Lower lobe of right lung (tissue), 2 donors: ENCODE measurements at regions not wholly inside any gene's neighbourhood (a gene's known extent, or its start where the extent isn't known, plus 50 kb on each side); places are given as distances from the start of the nearest gene placed in this dataset.
A peak's percentile ranks its signal among the peaks of the same experiment; 100 is the strongest.

Source experiments
- ATAC-seq, 2 donors: fragments of 200-7000 bp; cut with Tn5 transposase; one replicate each; pipeline ENCODE4 v1.9.1; 2020 to 2022; ENCODE audit warnings: mild to moderate bottlenecking in 2 of 2, moderate library complexity in 2 of 2
- DNase-seq: peaks from one replicate; pipeline ENCODE4 v3.0.0-alpha.2; 2020
- H3K27ac ChIP-seq: fragments of 200-600 bp; one replicate; pipeline ENCODE4 v1.8.0; 2022
- H3K27me3 ChIP-seq: fragments of 200-600 bp; one replicate; pipeline ENCODE4 v1.8.0; 2022; ENCODE audit warnings: low read depth
- H3K36me3 ChIP-seq: fragments of 200-600 bp; one replicate; pipeline ENCODE4 v1.8.0; 2022; ENCODE audit warnings: mild to moderate bottlenecking
- H3K4me1 ChIP-seq: fragments of 200-600 bp; one replicate; pipeline ENCODE4 v1.8.0; 2022
- H3K4me3 ChIP-seq: fragments of 200-600 bp; one replicate; pipeline ENCODE4 v1.8.0; 2022; ENCODE audit warnings: mild to moderate bottlenecking
- H3K9me3 ChIP-seq: fragments of 200-600 bp; one replicate; pipeline ENCODE4 v1.8.0; 2022
- intact Hi-C: fragments of 100-400 bp; cut with DNase I; formaldehyde crosslinking; loops from one replicate; pipeline ENCODE4 v1.11.0; 2022
- TF ChIP-seq, protein P1 (sequence below): fragments of 200-600 bp; IDR thresholded peaks from one replicate; pipeline ENCODE4 v1.8.0; 2022; ENCODE audit warnings: antibody characterized with exemption, mild to moderate bottlenecking
- donor health status: DM: no; HTN: yes; CAD: no; lungs with severe emphysema.

DNA sequence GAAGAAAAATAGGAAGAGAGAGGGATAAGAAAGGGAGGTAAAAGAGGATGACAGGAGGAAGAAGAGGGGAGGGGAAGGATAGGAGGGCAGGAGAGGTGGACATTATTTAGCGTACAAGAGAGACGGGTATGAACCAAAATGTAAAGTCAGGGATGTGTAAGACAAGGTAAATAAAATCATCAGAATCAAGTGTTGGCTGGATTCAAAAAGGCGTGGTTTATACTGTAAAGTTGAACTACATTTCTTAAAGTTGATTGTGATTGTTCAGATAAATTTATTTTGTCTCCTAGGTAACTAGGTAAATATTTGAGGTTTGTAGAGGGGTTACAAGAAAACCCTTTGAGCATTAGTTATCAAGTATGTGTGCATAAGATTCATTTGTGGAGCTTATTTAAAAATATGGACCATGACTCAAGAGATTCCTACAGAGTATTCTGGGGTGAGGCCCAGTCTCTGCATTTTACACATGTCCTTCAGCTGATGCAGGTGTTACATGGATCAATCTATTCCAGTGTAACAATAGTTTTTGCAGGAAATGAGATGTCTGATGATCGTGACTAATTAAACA lies 512.1 kb upstream of the MBL2 start:
- Histone ChIP-seq H3K4me1 (no peaks in the 10 kb centered on the region), H3K27ac (no peak overlapping the region), H3K4me3 (no peak overlapping the region), H3K27me3 (no peaks in the 10 kb centered on the region), H3K36me3 (no peaks in the 10 kb centered on the region), H3K9me3 (no peaks in the 10 kb centered on the region)
- TF ChIP-seq, protein P1, sequence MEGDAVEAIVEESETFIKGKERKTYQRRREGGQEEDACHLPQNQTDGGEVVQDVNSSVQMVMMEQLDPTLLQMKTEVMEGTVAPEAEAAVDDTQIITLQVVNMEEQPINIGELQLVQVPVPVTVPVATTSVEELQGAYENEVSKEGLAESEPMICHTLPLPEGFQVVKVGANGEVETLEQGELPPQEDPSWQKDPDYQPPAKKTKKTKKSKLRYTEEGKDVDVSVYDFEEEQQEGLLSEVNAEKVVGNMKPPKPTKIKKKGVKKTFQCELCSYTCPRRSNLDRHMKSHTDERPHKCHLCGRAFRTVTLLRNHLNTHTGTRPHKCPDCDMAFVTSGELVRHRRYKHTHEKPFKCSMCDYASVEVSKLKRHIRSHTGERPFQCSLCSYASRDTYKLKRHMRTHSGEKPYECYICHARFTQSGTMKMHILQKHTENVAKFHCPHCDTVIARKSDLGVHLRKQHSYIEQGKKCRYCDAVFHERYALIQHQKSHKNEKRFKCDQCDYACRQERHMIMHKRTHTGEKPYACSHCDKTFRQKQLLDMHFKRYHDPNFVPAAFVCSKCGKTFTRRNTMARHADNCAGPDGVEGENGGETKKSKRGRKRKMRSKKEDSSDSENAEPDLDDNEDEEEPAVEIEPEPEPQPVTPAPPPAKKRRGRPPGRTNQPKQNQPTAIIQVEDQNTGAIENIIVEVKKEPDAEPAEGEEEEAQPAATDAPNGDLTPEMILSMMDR, result no peak
- no peak for DNase-seq
- intact Hi-C loops, result no loop called here
- ATAC-seq, result peak; percentile 57 to 59

DNA sequence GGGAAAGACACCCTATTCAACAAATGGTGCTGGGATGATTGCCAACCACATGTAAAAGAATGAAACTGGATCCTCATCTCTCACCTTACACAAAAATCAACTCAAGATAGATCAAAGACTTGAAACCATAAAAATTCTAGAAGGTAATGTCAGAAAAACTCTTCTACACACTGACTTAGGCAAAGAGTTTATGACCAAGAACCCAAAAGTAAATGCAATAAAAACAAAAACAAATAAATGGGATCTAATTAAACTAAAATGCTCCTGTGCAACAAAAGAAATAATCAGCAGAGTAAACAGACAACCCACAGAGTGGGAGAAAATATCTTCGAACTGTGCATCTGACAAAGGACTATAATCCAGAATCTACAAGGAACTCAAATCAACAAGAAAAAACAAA lies 504.2 kb upstream of the MBL2 start:
- intact Hi-C loops, result no loop called here
- DNase-seq (no peak), ATAC-seq (no peak)
- Histone ChIP-seq H3K36me3 (no peaks in the 10 kb centered on the region), H3K9me3 (no peaks in the 10 kb centered on the region), H3K4me1 (no peaks in the 10 kb centered on the region), H3K27ac (no peak overlapping the region), H3K4me3 (no peak overlapping the region), H3K27me3 (no peaks in the 10 kb centered on the region)
- TF ChIP-seq, protein P1, result no peak

DNA sequence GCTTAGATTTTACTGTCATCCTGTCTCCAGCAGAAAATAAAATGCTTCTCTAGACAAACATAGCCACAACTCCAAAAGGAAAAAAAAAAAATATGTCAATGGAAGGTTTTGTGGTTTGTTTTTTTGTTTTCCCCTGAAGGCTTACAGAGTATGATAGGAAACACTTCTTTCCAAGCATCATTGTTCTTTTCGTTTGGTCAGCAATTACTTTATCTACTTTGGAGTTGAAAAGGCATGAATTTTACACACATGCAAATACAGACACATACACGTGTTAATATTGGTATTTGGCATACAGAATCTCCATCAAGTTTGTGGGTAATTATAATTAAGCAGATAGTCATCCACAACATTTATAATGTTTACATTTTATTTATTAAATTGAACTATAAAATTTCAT lies 496.9 kb upstream of the MBL2 start:
- no peak for DNase-seq
- no peak overlapping the region for H3K4me3 ChIP-seq
- H3K27me3 ChIP-seq, result no peaks in the 10 kb centered on the region
- no peak for ATAC-seq
- no peaks in the 10 kb centered on the region for H3K4me1 ChIP-seq
- H3K27ac ChIP-seq, result no peak overlapping the region
- TF ChIP-seq, protein P1, result no peak
- no peaks in the 10 kb centered on the region for H3K36me3 ChIP-seq
- H3K9me3 ChIP-seq, result no peaks in the 10 kb centered on the region
- intact Hi-C loops, result no loop called here

DNA sequence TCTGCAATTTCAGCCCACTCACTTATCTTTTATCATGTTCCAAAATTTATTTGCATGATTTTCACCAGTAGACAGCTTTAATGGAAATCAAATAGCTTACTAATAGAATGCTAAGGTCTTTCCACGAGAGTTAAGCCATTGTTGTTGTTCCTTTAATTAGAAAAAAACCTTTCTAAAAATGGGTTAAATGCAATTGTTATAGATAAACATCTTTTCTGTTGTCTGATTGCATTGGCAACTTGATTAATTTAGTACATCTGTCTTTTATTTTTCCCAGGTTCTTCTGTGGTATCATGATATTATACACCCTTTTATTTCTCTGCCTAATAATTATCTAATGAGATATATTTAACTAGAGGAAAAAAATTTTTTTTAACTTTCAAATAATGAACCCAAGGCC lies 487.6 kb upstream of the MBL2 start:
- Histone ChIP-seq H3K27ac (no peak overlapping the region), H3K4me1 (no peaks in the 10 kb centered on the region), H3K27me3 (no peaks in the 10 kb centered on the region), H3K9me3 (no peaks in the 10 kb centered on the region), H3K36me3 (no peaks in the 10 kb centered on the region), H3K4me3 (no peak overlapping the region)
- TF ChIP-seq, protein P1, result no peak
- no peak for DNase-seq
- ATAC-seq, result no peak
- intact Hi-C loops, result no loop called here

DNA sequence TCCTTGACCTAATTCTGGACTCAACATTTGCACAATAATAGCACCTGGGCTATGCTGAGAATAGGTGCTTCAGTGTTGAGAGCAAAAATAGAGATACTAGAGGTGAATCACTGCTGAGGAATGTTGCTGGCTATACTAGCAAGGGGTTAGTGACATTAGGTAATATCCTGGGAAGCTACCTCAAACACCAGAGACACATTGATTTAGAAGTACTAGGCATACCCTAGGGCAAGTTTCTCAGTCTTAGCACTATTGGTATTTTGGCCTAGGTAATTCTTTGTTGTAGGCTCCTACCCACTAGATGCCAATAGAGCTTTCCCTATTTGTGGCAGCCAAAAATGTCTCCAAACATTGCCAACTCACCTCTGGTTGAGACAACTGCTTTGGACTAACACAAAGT lies 484.0 kb upstream of the MBL2 start:
- intact Hi-C loops, result no loop called here
- no peaks in the 10 kb centered on the region for H3K4me1 ChIP-seq
- peak; percentile 73 to 78 for ATAC-seq

More for the DNA sequence above, 484.0 kb upstream of the MBL2 start:
- TF ChIP-seq, protein P1, result no peak
- no peaks in the 10 kb centered on the region for H3K36me3 ChIP-seq
- H3K27ac ChIP-seq, result no peak overlapping the region
- no peaks in the 10 kb centered on the region for H3K9me3 ChIP-seq
- H3K27me3 ChIP-seq, result no peaks in the 10 kb centered on the region
- no peak for DNase-seq
- H3K4me3 ChIP-seq, result no peak overlapping the region
